ENCODE measurements at regions not wholly inside any gene's neighbourhood (a gene's known extent, or its start where the extent isn't known, plus 50 kb on each side); places are given as distances from the start of the nearest gene placed in this dataset.

GRCh38 chr13:40116008-40116407, 460.5 kb downstream of the COG6 start (continued):
- TF ChIP-seq TFAP4 (CRISPR knock-in tag; IDR thresholded peaks at IDR 0.05; ENCODE audit: borderline replicate concordance) (no peak), XRCC3 (IDR thresholded peaks at IDR 0.05) (no peak), KLF6 (CRISPR knock-in tag; IDR thresholded peaks at IDR 0.05; ENCODE audit: borderline replicate concordance) (no peak), MAFG (tag; conservative IDR thresholded peaks at IDR 0.05) (peak; percentile 52; the same call in 1 of the 2 replicates), JUND (IDR thresholded peaks at IDR 0.05; ENCODE audit: borderline replicate concordance, low read depth, low read length) (peak; percentile 96), JUND (tag; IDR thresholded peaks at IDR 0.05; ENCODE audit: borderline replicate concordance, low read depth, low read length) (peak; percentile 97), HDAC1 (IDR thresholded peaks at IDR 0.05) (no peak), FOXA3 (CRISPR knock-in tag; conservative IDR thresholded peaks at IDR 0.05 in 1 of 2, IDR thresholded peaks at IDR 0.05 in 1 of 2) (no peak), ZNF12 (CRISPR knock-in tag; IDR thresholded peaks at IDR 0.05) (no peak), POLR2G (IDR thresholded peaks at IDR 0.05; ENCODE audit: low read depth, low read length) (no peak), EP300 (IDR thresholded peaks at IDR 0.05; ENCODE audit: low read length) (no peak), ZFP36 (IDR thresholded peaks at IDR 0.05; ENCODE audit: low read depth, low read length, partially characterized antibody) (no peak), ZNF445 (CRISPR knock-in tag; IDR thresholded peaks at IDR 0.05; ENCODE audit: low read depth) (no peak), CBX3 (IDR thresholded peaks at IDR 0.05; ENCODE audit: borderline replicate concordance in 1 of 2, low read length in 2 of 2) (no peak), ZNF407 (IDR thresholded peaks at IDR 0.05; ENCODE audit: low read depth) (no peak), FOXO4 (CRISPR knock-in tag; IDR thresholded peaks at IDR 0.05) (no peak), CBX8 (IDR thresholded peaks at IDR 0.05; ENCODE audit: borderline replicate concordance, extremely low read depth, low read depth, low read length, poor library complexity, severe bottlenecking) (no peak), ZNF324 (CRISPR knock-in tag; IDR thresholded peaks at IDR 0.05) (no peak)
